GM12878 (cell line): ENCODE measurements at regions not wholly inside any gene's neighbourhood (a gene's known extent, or its start where the extent isn't known, plus 50 kb on each side); places are given as distances from the start of the nearest gene placed in this dataset.

ENCODE experiments used
- ATAC-seq: fragments of 200-7000 bp; cut with Tn5 transposase; 3 replicates; pipeline ENCODE4 v1.9.1; 2020; ENCODE audit warnings: mild to moderate bottlenecking, moderate library complexity
- BruUV-seq: library from RNA; stranded (reverse); fragments of 400-500 nt; replicated peaks from 2 replicates; lab custom pipeline; 2021; lab: Mats Ljungman, UMichigan
- CTCF ChIA-PET: fragments of 300-600 bp; sonication (Branson Sonifier 250); formaldehyde crosslinking; extraction: SDS; loops from one replicate; lab custom pipeline; 2021; ENCODE audit warnings: inconsistent platforms; lab: Yijun Ruan, JAX
- POLR2A ChIA-PET: fragments of 350-600 bp; formaldehyde crosslinking; extraction: SDS; loops from one replicate; lab custom pipeline; 2021; ENCODE audit warnings: inconsistent platforms; lab: Charles Lee
- RAD21 ChIA-PET: fragments of 300-600 bp; sonication (Branson Sonifier 250); formaldehyde crosslinking; loops from one replicate; lab custom pipeline; 2023; ENCODE audit warnings: antibody characterized with exemption; ENCODE audit not compliant: unreplicated experiment; lab: Charles Lee
- SMC1A ChIA-PET: fragments of 300-600 bp; sonication (Branson Sonifier 250); formaldehyde crosslinking; loops from one replicate; lab custom pipeline; 2023; ENCODE audit not compliant: unreplicated experiment, uncharacterized antibody; lab: Charles Lee
- DNase-seq: peaks from one replicate; pipeline ENCODE4 v3.0.0-alpha.2; 2011; ENCODE audit warnings: low read depth, low spot score
- FAIRE-seq: peaks from 3 replicates; lab custom pipeline; 2011; peaks lifted over from hg19 to GRCh38; lab: Jason Lieb, UNC
- H2AFZ ChIP-seq: 2 replicates; pipeline ENCODE4 v1.6.0; 2011; ENCODE audit warnings: low read depth, low read length, control low read depth; ENCODE audit not compliant: control insufficient read depth
- H3K27ac ChIP-seq: 2 replicates; pipeline ENCODE4 v1.5.1; 2011; ENCODE audit warnings: control low read depth; ENCODE audit not compliant: control insufficient read depth, insufficient read depth
- H3K27me3 ChIP-seq, 2 experiments: replicated peaks in 1 of 2; 2 replicates each; pipeline versions ENCODE4 v1.6.0 to v1.6.1; 2011; ENCODE audit warnings: low read length in 1 of 2; ENCODE audit not compliant: control insufficient read depth in 2 of 2, insufficient read depth in 2 of 2
- H3K36me3 ChIP-seq, 2 experiments: 2 replicates each; pipeline ENCODE4 v1.5.1; 2011; ENCODE audit warnings: low read length in 1 of 2; ENCODE audit not compliant: control insufficient read depth in 2 of 2, insufficient read depth in 2 of 2
- H3K4me1 ChIP-seq: 2 replicates; pipeline ENCODE4 v1.6.1; 2011; ENCODE audit warnings: mild to moderate bottlenecking, low read length, moderate library complexity, mixed read lengths; ENCODE audit not compliant: control insufficient read depth, insufficient read depth
- H3K4me2 ChIP-seq: 2 replicates; pipeline ENCODE4 v1.6.0; 2011; ENCODE audit warnings: control low read depth; ENCODE audit not compliant: control insufficient read depth, insufficient read depth
- H3K4me3 ChIP-seq: fragments of 200-600 bp; sonication (generic); 2 replicates; pipeline ENCODE4 v1.5.1; 2016
- H3K79me2 ChIP-seq: 2 replicates; pipeline ENCODE4 v1.6.0; 2011; ENCODE audit warnings: low read length; ENCODE audit not compliant: control insufficient read depth, insufficient read depth
- H3K9ac ChIP-seq: 2 replicates; pipeline ENCODE4 v1.8.0; 2011; ENCODE audit warnings: low read length, control low read depth, mixed read lengths; ENCODE audit not compliant: control insufficient read depth, insufficient read depth
- H3K9me3 ChIP-seq: replicated peaks from 3 replicates; pipeline ENCODE4 v1.5.1; 2011; ENCODE audit warnings: mild to moderate bottlenecking, low read length; ENCODE audit not compliant: control insufficient read depth, insufficient read depth
- H4K20me1 ChIP-seq: 2 replicates; pipeline ENCODE4 v1.6.0; 2011; ENCODE audit not compliant: control insufficient read depth, insufficient read depth
- ATF7 ChIP-seq: fragments of 450-650 bp; IDR thresholded peaks from 2 replicates; pipeline ENCODE4 v1.6.1; 2016; ENCODE audit warnings: low read depth, mild to moderate bottlenecking
- BACH1 ChIP-seq: fragments of 450-650 bp; IDR thresholded peaks from 2 replicates; pipeline ENCODE4 v1.6.1; 2017; ENCODE audit warnings: mild to moderate bottlenecking, borderline replicate concordance
- CHD1 ChIP-seq: IDR thresholded peaks from 2 replicates; pipeline ENCODE4 v1.6.1; 2012; ENCODE audit warnings: low read depth, low read length, improper control_type of control experiment
- CHD4 ChIP-seq: fragments of 200-600 bp; sonication (generic); IDR thresholded peaks from 2 replicates; pipeline ENCODE4 v1.6.1; 2016; ENCODE audit warnings: mild to moderate bottlenecking
- HCFC1 ChIP-seq: fragments of 150-350 bp; IDR thresholded peaks from 2 replicates; pipeline ENCODE4 v1.6.1; 2014; ENCODE audit warnings: low read length
- IRF4 ChIP-seq: IDR thresholded peaks from 2 replicates; pipeline ENCODE4 v1.6.1; 2011; ENCODE audit warnings: low read depth, low read length
- JUNB ChIP-seq: IDR thresholded peaks from 2 replicates; pipeline ENCODE4 v1.6.1; 2016; ENCODE audit warnings: antibody characterized with exemption, mild to moderate bottlenecking
- MYB ChIP-seq: fragments of 150-350 bp; IDR thresholded peaks from 2 replicates; pipeline ENCODE4 v1.6.1; 2014; ENCODE audit warnings: mild to moderate bottlenecking, low read depth, low read length, borderline replicate concordance
- NBN ChIP-seq: fragments of 450-650 bp; IDR thresholded peaks from 2 replicates; pipeline ENCODE4 v1.6.1; 2016
- RFX5 ChIP-seq: IDR thresholded peaks from 2 replicates; pipeline ENCODE4 v1.6.1; 2011; ENCODE audit warnings: low read depth, low read length, improper control_type of control experiment
- SMC3 ChIP-seq: IDR thresholded peaks from 2 replicates; pipeline ENCODE4 v1.6.1; 2011; ENCODE audit warnings: low read length, improper control_type of control experiment, borderline replicate concordance
- YY1 ChIP-seq: IDR thresholded peaks from 2 replicates; pipeline ENCODE4 v1.6.1; 2011; ENCODE audit warnings: low read depth, mild to moderate bottlenecking, low read length
- WGBS: methylation state at CpG from one replicate; pipeline ENCODE4 v1.1.6; 2016; ENCODE audit warnings: low lambda C conversion rate; ENCODE audit not compliant: insufficient replicate concordance, insufficient coverage; ENCODE audit errors: missing lambda C conversion rate; 5-methylcytosine and 5-hydroxymethylcytosine counted together
- in situ Hi-C: fragments of 300-500 bp; cut with MboI; formaldehyde crosslinking; loops from 9 replicates; pipeline ENCODE4 v1.14.3; 2018; ENCODE audit warnings: mixed read lengths
- intact Hi-C: fragments of 100-400 bp; cut with micrococcal nuclease; formaldehyde crosslinking; loops from one replicate; pipeline ENCODE4 v1.14.2; 2022; ENCODE audit not compliant: unreplicated experiment
- TF ChIP-seq, protein P1 (sequence below): IDR thresholded peaks from 2 replicates; pipeline ENCODE4 v1.6.1; 2011; ENCODE audit warnings: low read depth, mild to moderate bottlenecking, low read length, moderate library complexity, borderline replicate concordance; ENCODE audit errors: extremely low read depth
- TF ChIP-seq, protein P2 (sequence below): IDR thresholded peaks from 2 replicates; pipeline ENCODE4 v1.6.1; 2011; ENCODE audit warnings: low read depth, low read length, improper control_type of control experiment, borderline replicate concordance
- TF ChIP-seq, protein P3 (sequence below): fragments of 450-650 bp; IDR thresholded peaks from 2 replicates; pipeline ENCODE4 v1.6.1; 2017; ENCODE audit warnings: borderline replicate concordance
- TF ChIP-seq, protein P4 (sequence below): IDR thresholded peaks from 2 replicates; pipeline ENCODE4 v1.6.1; 2011; ENCODE audit warnings: mild to moderate bottlenecking, low read depth, low read length, moderate library complexity; ENCODE audit not compliant: insufficient replicate concordance
- TF ChIP-seq, protein P5 (sequence below): fragments of 450-650 bp; formaldehyde crosslinking; IDR thresholded peaks from 2 replicates; pipeline ENCODE4 v1.4.0; 2022; ENCODE audit warnings: mild to moderate bottlenecking, moderate library complexity

DNA sequence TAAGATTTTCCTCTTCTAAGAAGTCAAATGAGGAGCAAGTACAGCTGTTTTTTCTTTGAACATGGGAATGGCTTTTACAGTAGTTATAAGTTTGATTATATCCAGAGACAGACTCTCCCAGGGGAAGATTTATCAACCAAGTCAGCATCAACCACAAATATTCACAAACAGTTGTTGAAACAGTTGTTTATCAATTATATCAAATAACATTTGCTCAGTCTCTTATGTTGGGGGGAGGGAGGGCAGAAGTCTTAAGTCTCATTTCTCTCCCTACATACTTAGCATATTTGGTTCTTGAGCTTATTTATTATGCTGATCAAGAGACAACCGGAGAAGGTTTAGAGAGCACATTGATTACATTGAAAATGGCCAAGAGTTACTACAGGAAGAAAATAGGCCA, 110.1 kb downstream of the FBXO8 start:
- Histone ChIP-seq H3K9ac (no peak overlapping the region), H3K27ac (no peak overlapping the region), H3K4me1 (no peaks in the 10 kb centered on the region), H2AFZ (no peak overlapping the region), H3K79me2 (no peaks in the 10 kb centered on the region), H4K20me1 (no peaks in the 10 kb centered on the region), H3K36me3 (no peaks in the 10 kb centered on the region), H3K4me3 (no peak overlapping the region), H3K4me2 (no peak overlapping the region), H3K27me3 (no peaks in the 10 kb centered on the region), H3K9me3 (no peaks in the 10 kb centered on the region)
- DNase-seq (no peak), ATAC-seq (no peak), FAIRE-seq (no peak)
- POLR2A ChIA-PET, result no interaction called here
- no TSS peak for BruUV-seq
- whole genome bisulfite sequencing, result 35% methylated on average over 1 of the region's 1 CpG
- intact Hi-C loops, result no loop called here
- TF ChIP-seq, protein P1, sequence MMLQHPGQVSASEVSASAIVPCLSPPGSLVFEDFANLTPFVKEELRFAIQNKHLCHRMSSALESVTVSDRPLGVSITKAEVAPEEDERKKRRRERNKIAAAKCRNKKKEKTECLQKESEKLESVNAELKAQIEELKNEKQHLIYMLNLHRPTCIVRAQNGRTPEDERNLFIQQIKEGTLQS, result no peak
- no peak for TF ChIP-seq HCFC1
- no peak for TF ChIP-seq CHD4
- TF ChIP-seq JUNB, result no peak
- no peak for TF ChIP-seq MYB
- TF ChIP-seq, protein P2, sequence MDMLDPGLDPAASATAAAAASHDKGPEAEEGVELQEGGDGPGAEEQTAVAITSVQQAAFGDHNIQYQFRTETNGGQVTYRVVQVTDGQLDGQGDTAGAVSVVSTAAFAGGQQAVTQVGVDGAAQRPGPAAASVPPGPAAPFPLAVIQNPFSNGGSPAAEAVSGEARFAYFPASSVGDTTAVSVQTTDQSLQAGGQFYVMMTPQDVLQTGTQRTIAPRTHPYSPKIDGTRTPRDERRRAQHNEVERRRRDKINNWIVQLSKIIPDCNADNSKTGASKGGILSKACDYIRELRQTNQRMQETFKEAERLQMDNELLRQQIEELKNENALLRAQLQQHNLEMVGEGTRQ, result no peak
- TF ChIP-seq YY1, result no peak
- TF ChIP-seq RFX5, result no peak
- no peak for TF ChIP-seq BACH1
- TF ChIP-seq, protein P3, sequence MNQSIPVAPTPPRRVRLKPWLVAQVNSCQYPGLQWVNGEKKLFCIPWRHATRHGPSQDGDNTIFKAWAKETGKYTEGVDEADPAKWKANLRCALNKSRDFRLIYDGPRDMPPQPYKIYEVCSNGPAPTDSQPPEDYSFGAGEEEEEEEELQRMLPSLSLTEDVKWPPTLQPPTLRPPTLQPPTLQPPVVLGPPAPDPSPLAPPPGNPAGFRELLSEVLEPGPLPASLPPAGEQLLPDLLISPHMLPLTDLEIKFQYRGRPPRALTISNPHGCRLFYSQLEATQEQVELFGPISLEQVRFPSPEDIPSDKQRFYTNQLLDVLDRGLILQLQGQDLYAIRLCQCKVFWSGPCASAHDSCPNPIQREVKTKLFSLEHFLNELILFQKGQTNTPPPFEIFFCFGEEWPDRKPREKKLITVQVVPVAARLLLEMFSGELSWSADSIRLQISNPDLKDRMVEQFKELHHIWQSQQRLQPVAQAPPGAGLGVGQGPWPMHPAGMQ, result no peak
- TF ChIP-seq SMC3, result no peak
- no peak for TF ChIP-seq IRF4
- TF ChIP-seq CHD1, result no peak
- TF ChIP-seq, protein P4, sequence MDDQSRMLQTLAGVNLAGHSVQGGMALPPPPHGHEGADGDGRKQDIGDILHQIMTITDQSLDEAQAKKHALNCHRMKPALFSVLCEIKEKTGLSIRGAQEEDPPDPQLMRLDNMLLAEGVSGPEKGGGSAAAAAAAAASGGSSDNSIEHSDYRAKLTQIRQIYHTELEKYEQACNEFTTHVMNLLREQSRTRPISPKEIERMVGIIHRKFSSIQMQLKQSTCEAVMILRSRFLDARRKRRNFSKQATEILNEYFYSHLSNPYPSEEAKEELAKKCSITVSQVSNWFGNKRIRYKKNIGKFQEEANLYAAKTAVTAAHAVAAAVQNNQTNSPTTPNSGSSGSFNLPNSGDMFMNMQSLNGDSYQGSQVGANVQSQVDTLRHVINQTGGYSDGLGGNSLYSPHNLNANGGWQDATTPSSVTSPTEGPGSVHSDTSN, result no peak
- TF ChIP-seq NBN, result no peak
- TF ChIP-seq, protein P5, sequence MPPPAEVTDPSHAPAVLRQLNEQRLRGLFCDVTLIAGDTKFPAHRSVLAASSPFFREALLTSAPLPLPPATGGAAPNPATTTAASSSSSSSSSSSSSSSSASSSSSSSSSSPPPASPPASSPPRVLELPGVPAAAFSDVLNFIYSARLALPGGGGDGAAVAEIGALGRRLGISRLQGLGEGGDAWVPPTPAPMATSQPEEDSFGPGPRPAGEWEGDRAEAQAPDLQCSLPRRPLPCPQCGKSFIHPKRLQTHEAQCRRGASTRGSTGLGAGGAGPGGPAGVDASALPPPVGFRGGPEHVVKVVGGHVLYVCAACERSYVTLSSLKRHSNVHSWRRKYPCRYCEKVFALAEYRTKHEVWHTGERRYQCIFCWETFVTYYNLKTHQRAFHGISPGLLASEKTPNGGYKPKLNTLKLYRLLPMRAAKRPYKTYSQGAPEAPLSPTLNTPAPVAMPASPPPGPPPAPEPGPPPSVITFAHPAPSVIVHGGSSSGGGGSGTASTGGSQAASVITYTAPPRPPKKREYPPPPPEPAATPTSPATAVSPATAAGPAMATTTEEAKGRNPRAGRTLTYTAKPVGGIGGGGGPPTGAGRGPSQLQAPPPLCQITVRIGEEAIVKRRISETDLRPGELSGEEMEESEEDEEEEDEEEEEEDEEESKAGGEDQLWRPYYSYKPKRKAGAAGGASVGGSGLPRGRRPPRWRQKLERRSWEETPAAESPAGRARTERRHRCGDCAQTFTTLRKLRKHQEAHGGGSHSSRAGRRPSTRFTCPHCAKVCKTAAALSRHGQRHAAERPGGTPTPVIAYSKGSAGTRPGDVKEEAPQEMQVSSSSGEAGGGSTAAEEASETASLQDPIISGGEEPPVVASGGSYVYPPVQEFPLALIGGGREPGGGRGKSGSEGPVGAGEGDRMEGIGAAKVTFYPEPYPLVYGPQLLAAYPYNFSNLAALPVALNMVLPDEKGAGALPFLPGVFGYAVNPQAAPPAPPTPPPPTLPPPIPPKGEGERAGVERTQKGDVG (CRISPR knock-in tag), result no peak
- TF ChIP-seq ATF7, result no peak
- in situ Hi-C loops, result no loop called here
- CTCF ChIA-PET, result no interaction called here
- RAD21 ChIA-PET, result no interaction called here
- SMC1A ChIA-PET, result interaction anchor here (1.4 kb wide), 1 partner anchor 23 kb away, joined by 3 read pairs; no protein-coding TSS in a partner anchor
